ENCODE measurements at regions not wholly inside any gene's neighbourhood (a gene's known extent, or its start where the extent isn't known, plus 50 kb on each side); places are given as distances from the start of the nearest gene placed in this dataset.
"Not testable (repeated sequence)": the region's sequence is repeated elsewhere in the genome, so short reads cannot be mapped to it uniquely, and the experiment has no call there.

GRCh38 chr4:33709247-33709646 lies 2535.1 kb downstream of the ARAP2 start:
- no peaks in the 10 kb centered on the region for H3K4me1 ChIP-seq (ENCODE audit: control insufficient read depth in 1 of 2, insufficient read depth in 2 of 2, low read length in 2 of 2)
- no peak overlapping the region for H3K27ac ChIP-seq (ENCODE audit: low read length)
- no peak overlapping the region for H3K4me3 ChIP-seq (ENCODE audit: low read depth in 1 of 2, low read length in 2 of 2)
- H3K36me3 ChIP-seq (ENCODE audit: control insufficient read depth in 1 of 2, insufficient read depth in 2 of 2, low read length in 2 of 2), result no peaks in the 10 kb centered on the region
- H3K9me3 ChIP-seq (ENCODE audit: control insufficient read depth in 1 of 2, low read length in 2 of 2), result peaks cover 0 to 10% of the 10 kb centered on the region in 2 donors
- no peaks in the 10 kb centered on the region for H3K27me3 ChIP-seq (ENCODE audit: low read depth, low read length)

- Histone ChIP-seq H3K9me3 (ENCODE audit: control insufficient read depth in 1 of 2, low read length in 2 of 2) (peaks cover 0 to 9% of the 10 kb centered on the region in 2 donors), H3K4me3 (ENCODE audit: low read depth in 1 of 2, low read length in 2 of 2) (no peak overlapping the region), H3K36me3 (ENCODE audit: control insufficient read depth in 1 of 2, insufficient read depth in 2 of 2, low read length in 2 of 2) (no peaks in the 10 kb centered on the region), H3K27ac (ENCODE audit: low read length) (no peak overlapping the region), H3K27me3 (ENCODE audit: low read depth, low read length) (no peaks in the 10 kb centered on the region), H3K4me1 (ENCODE audit: control insufficient read depth in 1 of 2, insufficient read depth in 2 of 2, low read length in 2 of 2) (no peaks in the 10 kb centered on the region)
These were observed 2532.5 kb downstream of the ARAP2 start for GRCh38 chr4:33711826-33712225.

- Histone ChIP-seq H3K4me3 (ENCODE audit: low read depth in 1 of 2, low read length in 2 of 2) (no peak overlapping the region), H3K27ac (ENCODE audit: low read length) (no peak overlapping the region), H3K36me3 (ENCODE audit: control insufficient read depth in 1 of 2, insufficient read depth in 2 of 2, low read length in 2 of 2) (no peaks in the 10 kb centered on the region), H3K27me3 (ENCODE audit: low read depth, low read length) (no peaks in the 10 kb centered on the region), H3K9me3 (ENCODE audit: control insufficient read depth in 1 of 2, low read length in 2 of 2) (peaks cover 0 to 2% of the 10 kb centered on the region in 2 donors), H3K4me1 (ENCODE audit: control insufficient read depth in 1 of 2, insufficient read depth in 2 of 2, low read length in 2 of 2) (no peaks in the 10 kb centered on the region)
These were observed 2529.3 kb downstream of the ARAP2 start for GRCh38 chr4:33714971-33715370.

GRCh38 chr4:33715841-33716395 lies 2528.4 kb downstream of the ARAP2 start:
- Histone ChIP-seq H3K4me3 (ENCODE audit: low read depth in 1 of 2, low read length in 2 of 2) (no peak overlapping the region), H3K9me3 (ENCODE audit: control insufficient read depth in 1 of 2, low read length in 2 of 2) (peaks cover 0 to 2% of the 10 kb centered on the region in 2 donors), H3K27me3 (ENCODE audit: low read depth, low read length) (no peaks in the 10 kb centered on the region), H3K4me1 (ENCODE audit: control insufficient read depth in 1 of 2, insufficient read depth in 2 of 2, low read length in 2 of 2) (no peaks in the 10 kb centered on the region), H3K36me3 (ENCODE audit: control insufficient read depth in 1 of 2, insufficient read depth in 2 of 2, low read length in 2 of 2) (no peaks in the 10 kb centered on the region), H3K27ac (ENCODE audit: low read length) (no peak overlapping the region)

GRCh38 chr4:33722254-33722653 lies 2522.1 kb downstream of the ARAP2 start:
- no peaks in the 10 kb centered on the region for H3K36me3 ChIP-seq (ENCODE audit: control insufficient read depth in 1 of 2, insufficient read depth in 2 of 2, low read length in 2 of 2)
- no peak overlapping the region for H3K27ac ChIP-seq (ENCODE audit: low read length)

GRCh38 chr4:33722800-33723516 lies 2521.4 kb downstream of the ARAP2 start:
- Histone ChIP-seq H3K36me3 (ENCODE audit: control insufficient read depth in 1 of 2, insufficient read depth in 2 of 2, low read length in 2 of 2) (no peaks in the 10 kb centered on the region), H3K4me3 (ENCODE audit: low read depth in 1 of 2, low read length in 2 of 2) (no peak overlapping the region), H3K9me3 (ENCODE audit: control insufficient read depth in 1 of 2, low read length in 2 of 2) (no peaks in the 10 kb centered on the region), H3K27ac (ENCODE audit: low read length) (no peak overlapping the region), H3K27me3 (ENCODE audit: low read depth, low read length) (no peaks in the 10 kb centered on the region), H3K4me1 (ENCODE audit: control insufficient read depth in 1 of 2, insufficient read depth in 2 of 2, low read length in 2 of 2) (no peaks in the 10 kb centered on the region)

More at GRCh38 chr4:33722254-33722653, 2522.1 kb downstream of the ARAP2 start:
- no peaks in the 10 kb centered on the region for H3K27me3 ChIP-seq (ENCODE audit: low read depth, low read length)
- no peaks in the 10 kb centered on the region for H3K4me1 ChIP-seq (ENCODE audit: control insufficient read depth in 1 of 2, insufficient read depth in 2 of 2, low read length in 2 of 2)
- H3K4me3 ChIP-seq (ENCODE audit: low read depth in 1 of 2, low read length in 2 of 2), result no peak overlapping the region
- no peaks in the 10 kb centered on the region for H3K9me3 ChIP-seq (ENCODE audit: control insufficient read depth in 1 of 2, low read length in 2 of 2)

GRCh38 chr4:33724685-33725084 lies 2519.6 kb downstream of the ARAP2 start:
- H3K9me3 ChIP-seq (ENCODE audit: control insufficient read depth in 1 of 2, low read length in 2 of 2), result no peaks in the 10 kb centered on the region
- H3K4me3 ChIP-seq (ENCODE audit: low read depth in 1 of 2, low read length in 2 of 2), result no peak overlapping the region
- H3K4me1 ChIP-seq (ENCODE audit: control insufficient read depth in 1 of 2, insufficient read depth in 2 of 2, low read length in 2 of 2), result no peaks in the 10 kb centered on the region
- no peaks in the 10 kb centered on the region for H3K36me3 ChIP-seq (ENCODE audit: control insufficient read depth in 1 of 2, insufficient read depth in 2 of 2, low read length in 2 of 2)
- no peaks in the 10 kb centered on the region for H3K27me3 ChIP-seq (ENCODE audit: low read depth, low read length)
- no peak overlapping the region for H3K27ac ChIP-seq (ENCODE audit: low read length)

- Histone ChIP-seq H3K9me3 (ENCODE audit: control insufficient read depth in 1 of 2, low read length in 2 of 2) (no peaks in the 10 kb centered on the region), H3K36me3 (ENCODE audit: control insufficient read depth in 1 of 2, insufficient read depth in 2 of 2, low read length in 2 of 2) (no peaks in the 10 kb centered on the region), H3K27me3 (ENCODE audit: low read depth, low read length) (no peaks in the 10 kb centered on the region), H3K4me1 (ENCODE audit: control insufficient read depth in 1 of 2, insufficient read depth in 2 of 2, low read length in 2 of 2) (no peaks in the 10 kb centered on the region), H3K27ac (ENCODE audit: low read length) (no peak overlapping the region), H3K4me3 (ENCODE audit: low read depth in 1 of 2, low read length in 2 of 2) (no peak overlapping the region)
These were observed 2518.5 kb downstream of the ARAP2 start for GRCh38 chr4:33725861-33726260.

GRCh38 chr4:33737726-33738125 lies 2506.6 kb downstream of the ARAP2 start:
- H3K27me3 ChIP-seq (ENCODE audit: low read depth, low read length), result no peaks in the 10 kb centered on the region
- no peaks in the 10 kb centered on the region for H3K36me3 ChIP-seq (ENCODE audit: control insufficient read depth in 1 of 2, insufficient read depth in 2 of 2, low read length in 2 of 2)
- no peaks in the 10 kb centered on the region for H3K4me1 ChIP-seq (ENCODE audit: control insufficient read depth in 1 of 2, insufficient read depth in 2 of 2, low read length in 2 of 2)
- no peaks in the 10 kb centered on the region for H3K9me3 ChIP-seq (ENCODE audit: control insufficient read depth in 1 of 2, low read length in 2 of 2)
- no peak overlapping the region for H3K4me3 ChIP-seq (ENCODE audit: low read depth in 1 of 2, low read length in 2 of 2)
- no peak overlapping the region for H3K27ac ChIP-seq (ENCODE audit: low read length)

GRCh38 chr4:33739884-33740632 lies 2504.3 kb downstream of the ARAP2 start:
- H3K9me3 ChIP-seq (ENCODE audit: control insufficient read depth in 1 of 2, low read length in 2 of 2), result no peaks in the 10 kb centered on the region
- H3K4me1 ChIP-seq (ENCODE audit: control insufficient read depth in 1 of 2, insufficient read depth in 2 of 2, low read length in 2 of 2), result no peaks in the 10 kb centered on the region
- no peak overlapping the region for H3K4me3 ChIP-seq (ENCODE audit: low read depth in 1 of 2, low read length in 2 of 2)
- H3K36me3 ChIP-seq (ENCODE audit: control insufficient read depth in 1 of 2, insufficient read depth in 2 of 2, low read length in 2 of 2), result no peaks in the 10 kb centered on the region
- no peaks in the 10 kb centered on the region for H3K27me3 ChIP-seq (ENCODE audit: low read depth, low read length)
- no peak overlapping the region for H3K27ac ChIP-seq (ENCODE audit: low read length)

- H3K9me3 ChIP-seq (ENCODE audit: control insufficient read depth in 1 of 2, low read length in 2 of 2); H3K27me3 ChIP-seq (ENCODE audit: low read depth, low read length); H3K36me3 ChIP-seq (ENCODE audit: control insufficient read depth in 1 of 2, insufficient read depth in 2 of 2, low read length in 2 of 2); H3K4me3 ChIP-seq (ENCODE audit: low read depth in 1 of 2, low read length in 2 of 2); H3K4me1 ChIP-seq (ENCODE audit: control insufficient read depth in 1 of 2, insufficient read depth in 2 of 2, low read length in 2 of 2); H3K27ac ChIP-seq (ENCODE audit: low read length): not testable (repeated sequence)
These were observed 2503.4 kb downstream of the ARAP2 start for GRCh38 chr4:33740871-33741270.
